UCSD-AML1 (cell line): ENCODE measurements at regions not wholly inside any gene's neighbourhood (a gene's known extent, or its start where the extent isn't known, plus 50 kb on each side); places are given as distances from the start of the nearest gene placed in this dataset.
A peak's percentile ranks its signal among the peaks of the same experiment; 100 is the strongest.
"Not testable (repeated sequence)": the region's sequence is repeated elsewhere in the genome, so short reads cannot be mapped to it uniquely, and the experiment has no call there.

Experiments used
- DNase-seq: peaks from one replicate; lab custom pipeline; 2025; ENCODE audit not compliant: unreplicated experiment; lab: John Stamatoyannopoulos, UW

DNA sequence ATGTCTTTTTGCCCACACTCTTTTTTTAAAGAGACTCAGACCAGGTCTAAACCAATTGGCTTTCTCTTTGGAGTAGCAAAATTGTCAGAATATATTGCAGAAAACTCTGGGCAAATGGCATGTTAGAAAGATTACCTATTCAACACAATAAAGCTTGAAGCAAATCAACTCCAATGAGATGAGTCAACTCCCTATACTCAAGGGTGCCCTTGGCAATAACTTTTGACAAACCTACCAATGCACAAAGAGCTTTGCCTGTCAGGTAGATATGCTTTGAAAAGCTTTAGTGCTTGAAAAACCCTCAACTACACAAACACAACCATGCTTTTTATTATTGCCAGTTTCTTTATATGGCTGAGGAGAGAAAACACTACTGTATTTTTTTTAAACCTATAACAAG, 137.7 kb upstream of the GRM7 start:
- no peak for DNase-seq

- DNase-seq = no peak
Observed at GRCh38 chr3:6726811-6727210, 134.1 kb upstream of the GRM7 start.

DNA sequence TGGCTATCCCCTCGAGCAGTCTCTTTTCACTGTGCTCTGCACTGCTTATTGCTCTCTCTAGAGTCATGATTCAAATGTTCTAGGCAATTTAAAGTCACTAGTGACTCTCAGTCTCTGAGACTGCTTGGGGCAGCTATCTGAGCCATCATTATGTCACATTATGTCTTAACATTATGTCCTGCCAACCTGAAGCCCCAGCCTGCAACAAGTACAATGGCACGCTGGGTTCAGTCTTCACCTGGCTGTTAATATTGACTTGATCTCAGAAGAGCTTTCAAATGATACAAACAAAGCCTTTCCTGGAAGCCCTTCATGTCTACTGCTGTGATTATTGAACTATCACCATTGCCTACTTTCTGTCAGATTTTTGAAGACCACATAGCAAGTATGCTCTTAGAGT, 128.1 kb upstream of the GRM7 start:
- DNase-seq = no peak

DNA sequence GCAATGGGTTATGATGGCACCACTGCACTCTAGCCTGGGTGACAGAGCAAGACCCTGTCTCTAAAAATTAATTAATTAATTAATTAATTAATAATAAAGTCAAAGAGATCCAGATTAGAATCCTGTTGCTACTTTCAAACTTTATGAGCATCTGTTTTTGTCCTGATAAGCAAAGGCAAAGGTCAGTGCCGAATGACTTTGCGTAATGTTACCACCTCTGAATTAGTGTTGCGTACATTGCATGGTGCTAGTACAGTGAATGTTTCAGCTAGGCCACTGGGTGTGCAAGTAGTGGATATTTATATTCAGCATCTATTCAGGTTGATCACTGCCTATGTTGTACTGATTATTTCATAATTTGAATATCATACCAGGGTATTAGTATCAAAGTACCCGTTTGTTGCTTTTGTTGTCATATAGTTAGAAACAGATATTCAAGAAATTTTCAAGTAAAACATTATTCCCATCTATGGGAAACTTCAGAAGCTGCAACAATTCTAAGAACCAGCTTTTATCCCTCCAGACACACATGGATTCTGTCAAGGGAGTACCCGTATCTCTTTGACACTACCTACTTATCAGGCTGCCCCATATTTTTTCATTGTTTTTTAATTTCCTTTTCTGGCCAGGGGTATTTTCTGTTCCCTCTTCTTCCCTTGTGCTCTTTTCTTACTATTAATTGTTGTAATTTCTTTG, 127.1 kb upstream of the GRM7 start:
- DNase-seq = no peak

- DNase-seq = no peak
Observed at GRCh38 chr3:6734395-6734746, 126.5 kb upstream of the GRM7 start.

- no peak for DNase-seq
Observed at GRCh38 chr3:6736836-6737629, 123.9 kb upstream of the GRM7 start.

DNA sequence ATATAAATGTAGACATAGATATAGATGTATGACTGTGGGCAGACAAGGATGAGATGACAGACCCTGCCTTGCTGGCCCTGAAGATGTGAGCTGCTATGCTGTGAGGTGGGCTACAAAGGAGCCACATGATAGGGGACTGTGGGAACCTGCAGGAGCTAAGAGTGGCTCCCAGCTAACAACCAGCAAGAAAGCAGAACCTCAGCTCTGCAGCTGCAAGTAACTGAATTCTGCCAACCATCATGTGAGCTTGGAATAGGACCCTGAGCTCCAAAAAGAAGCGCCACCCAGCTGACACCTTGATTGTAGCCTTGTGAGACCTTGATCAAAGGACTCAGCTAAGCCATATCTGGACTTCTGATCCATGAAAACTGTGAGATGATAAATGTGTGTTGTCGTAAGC, 123.3 kb upstream of the GRM7 start:
- no peak for DNase-seq

GRCh38 chr3:6739288-6739687, 121.6 kb upstream of the GRM7 start:
- DNase-seq = no peak

DNA sequence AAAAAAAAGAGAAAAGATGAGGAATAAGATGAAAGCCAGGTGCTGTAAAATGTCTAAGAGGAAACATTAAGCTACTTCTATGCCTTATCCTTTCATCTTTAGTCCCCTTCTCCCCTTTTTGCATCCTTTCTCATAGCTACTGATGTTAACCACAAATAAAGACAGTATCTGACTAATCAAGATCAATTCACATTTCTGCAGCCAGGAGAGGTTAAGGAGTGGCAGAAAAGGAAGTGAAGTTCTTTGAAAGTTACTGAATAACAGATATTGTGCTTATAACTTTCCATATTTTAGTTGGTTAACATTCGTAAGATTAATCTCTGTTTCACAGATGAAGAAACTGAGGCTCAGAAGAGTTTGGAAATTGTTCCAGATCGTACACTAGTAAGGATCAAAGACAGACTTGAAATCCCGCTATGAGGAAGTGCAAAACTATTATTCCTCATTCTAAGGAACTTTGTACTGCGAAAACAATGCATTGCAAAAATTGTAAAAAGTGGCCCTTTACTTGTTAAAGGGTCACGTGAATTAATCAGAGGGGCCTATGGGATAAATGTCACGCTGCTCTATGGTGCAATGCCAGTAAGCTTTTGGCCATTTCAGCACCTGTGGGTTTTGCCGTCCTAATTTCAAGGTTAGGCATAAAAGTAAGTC, 117.7 kb upstream of the GRM7 start:
- no peak for DNase-seq

DNA sequence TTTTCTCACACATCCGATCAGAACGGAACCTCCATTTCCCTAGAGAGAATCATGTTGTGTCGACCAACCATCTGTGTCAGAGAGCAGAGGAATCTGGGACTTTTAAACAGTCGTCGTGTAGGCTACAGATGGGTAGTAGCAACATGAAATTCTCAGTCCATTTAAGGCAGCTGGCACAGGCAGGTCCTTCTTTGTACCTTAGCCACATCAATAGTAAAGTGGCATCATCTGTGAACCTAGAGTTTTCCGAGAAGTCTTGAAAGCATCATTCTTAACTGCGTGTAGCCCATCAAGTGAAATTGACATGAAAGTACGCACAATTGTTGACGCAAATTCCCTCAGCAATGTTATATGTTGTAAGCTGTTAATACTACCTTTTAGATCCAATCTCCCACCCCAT, 114.5 kb upstream of the GRM7 start:
- no peak for DNase-seq

GRCh38 chr3:6747017-6747416, 113.9 kb upstream of the GRM7 start:
- DNase-seq = no peak

GRCh38 chr3:6750782-6751181, 110.1 kb upstream of the GRM7 start:
- no peak for DNase-seq

DNA sequence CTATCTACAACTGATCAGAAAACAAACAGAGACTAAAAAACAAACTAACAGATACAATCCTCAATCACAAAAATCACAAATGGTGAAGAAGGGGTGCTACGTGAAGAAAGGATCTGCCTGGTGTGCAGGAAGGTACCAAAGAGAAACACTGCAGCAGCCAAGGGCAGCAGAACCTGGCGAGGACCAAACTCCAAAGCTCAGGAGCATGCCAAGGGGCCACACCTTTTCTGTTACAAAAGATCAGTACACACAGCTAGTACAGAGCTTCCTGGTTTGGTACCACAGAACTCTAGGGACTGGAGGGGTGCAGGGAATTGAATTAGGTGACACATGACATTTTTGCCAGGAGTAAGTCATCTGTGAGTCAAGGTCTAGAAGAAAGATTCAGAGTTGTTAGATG, 107.4 kb upstream of the GRM7 start:
- DNase-seq = no peak

DNA sequence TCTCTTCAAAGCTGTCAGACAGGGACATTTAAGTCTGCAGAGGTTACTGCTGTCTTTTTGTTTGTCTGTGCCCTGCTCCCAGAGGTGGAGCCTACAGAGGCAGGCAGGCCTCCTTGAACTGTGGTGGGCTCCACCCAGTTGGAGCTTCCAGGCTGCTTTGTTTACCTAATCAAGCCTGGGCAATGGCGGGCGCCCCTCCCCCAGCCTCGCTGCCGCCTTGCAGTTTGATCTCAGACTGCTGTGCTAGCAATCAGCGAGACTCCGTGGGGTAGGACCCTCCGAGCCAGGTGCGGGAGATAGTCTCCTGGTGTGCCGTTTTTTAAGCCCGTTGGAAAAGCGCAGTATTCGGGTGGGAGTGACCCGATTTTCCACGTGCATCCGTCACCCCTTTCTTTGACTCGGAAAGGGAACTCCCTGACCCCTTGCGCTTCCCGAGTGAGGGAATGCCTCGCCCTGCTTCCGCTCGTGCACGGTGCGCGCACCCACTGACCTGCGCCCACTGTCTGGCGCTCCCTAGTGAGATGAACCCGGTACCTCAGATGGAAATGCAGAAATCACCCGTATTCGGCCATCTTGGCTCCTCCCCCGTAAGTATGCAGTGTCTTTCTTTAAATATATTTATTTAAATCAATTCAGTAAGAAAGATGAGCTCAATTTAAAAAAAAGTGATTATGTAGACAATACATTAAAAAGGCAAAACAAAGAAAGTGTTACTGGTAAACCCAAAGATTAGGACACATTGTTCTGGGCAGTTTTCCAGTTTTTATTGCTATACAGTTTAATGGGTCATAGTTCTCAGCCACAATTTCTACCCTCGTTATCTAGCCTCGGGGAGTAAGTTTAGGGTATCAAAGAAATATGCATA, 91.2 kb upstream of the GRM7 start:
- DNase-seq = not testable (repeated sequence)

DNA sequence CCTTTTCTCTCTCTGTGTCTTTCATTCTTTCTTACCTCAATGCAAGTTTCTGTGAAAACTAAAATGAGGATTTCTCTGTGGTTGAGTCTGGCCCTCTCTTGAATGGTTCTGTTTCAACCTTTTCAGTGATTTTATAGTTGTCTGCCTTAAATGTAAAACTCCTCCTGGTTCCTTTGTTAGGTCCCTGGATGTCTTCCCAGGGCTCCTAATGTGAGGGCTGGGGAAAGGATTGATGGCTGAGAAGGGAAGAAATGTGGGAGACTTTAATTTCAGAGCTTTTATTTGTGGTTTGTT, 90.6 kb upstream of the GRM7 start:
- no peak for DNase-seq

GRCh38 chr3:6771171-6771570, 89.7 kb upstream of the GRM7 start:
- no peak for DNase-seq

GRCh38 chr3:6779140-6779539, 81.8 kb upstream of the GRM7 start:
- DNase-seq = no peak

GRCh38 chr3:6781092-6781491, 79.8 kb upstream of the GRM7 start:
- no peak for DNase-seq

DNA sequence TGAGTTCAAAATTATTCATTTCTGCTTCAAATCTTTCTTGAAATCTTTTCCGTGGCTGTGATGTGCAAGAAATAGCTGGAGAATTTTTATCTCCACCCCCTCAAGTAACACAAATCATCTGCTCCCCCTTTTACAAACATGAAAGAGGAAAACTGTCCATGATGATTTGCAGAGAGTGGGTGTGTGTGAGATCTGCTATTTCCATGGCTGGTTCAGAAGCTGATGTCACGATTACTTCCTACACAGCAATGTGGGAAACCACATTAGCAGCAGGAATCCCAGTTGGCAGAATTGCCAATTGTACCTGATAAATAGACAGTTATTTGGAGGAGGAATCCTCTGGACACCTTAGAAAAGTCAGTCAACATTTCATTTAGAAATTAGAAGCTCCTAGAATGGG, 75.2 kb upstream of the GRM7 start:
- DNase-seq = no peak

DNA sequence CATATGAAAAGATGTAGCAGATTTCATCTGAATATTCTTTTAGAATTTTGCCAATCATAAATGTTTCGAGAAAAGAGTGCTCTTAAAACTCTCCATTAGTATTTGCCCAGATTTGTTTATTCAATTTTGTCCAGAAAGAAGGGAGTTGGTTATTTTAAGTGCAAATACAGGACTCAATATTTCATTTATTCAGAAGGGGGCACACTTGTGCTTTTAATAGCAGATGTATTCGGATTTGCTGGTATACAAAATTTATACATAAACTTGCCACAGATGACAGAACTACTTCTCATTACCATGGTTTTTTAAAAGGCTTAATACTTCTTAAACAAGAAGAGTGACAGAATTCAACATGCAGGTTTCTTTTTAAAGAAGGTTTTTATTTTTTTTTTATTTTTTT, 69.8 kb upstream of the GRM7 start:
- no peak for DNase-seq

- peak; percentile 12 for DNase-seq
Observed at GRCh38 chr3:6799264-6799915, 61.5 kb upstream of the GRM7 start.
